Neural cell (in vitro differentiated cells): ENCODE measurements at regions not wholly inside any gene's neighbourhood (a gene's known extent, or its start where the extent isn't known, plus 50 kb on each side); places are given as distances from the start of the nearest gene placed in this dataset.

Experiments used
- EP300 ChIP-seq: fragments of 450-650 bp; conservative IDR thresholded peaks from 2 replicates; pipeline ENCODE4 v1.6.1; 2014; ENCODE audit warnings: antibody characterized with exemption, mild to moderate bottlenecking, moderate library complexity; ENCODE audit not compliant: poor library complexity, severe bottlenecking
- EZH2 ChIP-seq: fragments of 200-600, 300-800 bp; shearing (Covaris generic), sonication (generic); IDR thresholded peaks from 2 replicates; pipeline ENCODE4 v1.6.1; 2014; ENCODE audit warnings: antibody characterized with exemption, low read length, borderline replicate concordance, mild to moderate bottlenecking; ENCODE audit not compliant: insufficient read depth, poor library complexity, severe bottlenecking
- MXI1 ChIP-seq: fragments of 450-650 bp; conservative IDR thresholded peaks from 2 replicates; pipeline ENCODE4 v1.6.1; 2014; ENCODE audit warnings: antibody characterized with exemption, mild to moderate bottlenecking; ENCODE audit not compliant: poor library complexity, severe bottlenecking
- POLR2AphosphoS5 ChIP-seq: IDR thresholded peaks from 2 replicates; pipeline ENCODE4 v1.6.1; 2012
- RAD21 ChIP-seq: fragments of 450-650 bp; conservative IDR thresholded peaks from 2 replicates; pipeline ENCODE4 v1.6.1; 2014; ENCODE audit warnings: antibody characterized with exemption, mild to moderate bottlenecking, moderate library complexity
- TAF1 ChIP-seq: IDR thresholded peaks from 2 replicates; pipeline ENCODE4 v1.6.1; 2012; ENCODE audit warnings: low read depth
- TF ChIP-seq, protein P1 (sequence below): fragments of 450-650 bp; IDR thresholded peaks from 2 replicates; pipeline ENCODE4 v1.5.1; 2014; ENCODE audit warnings: antibody characterized with exemption, mild to moderate bottlenecking, moderate library complexity; ENCODE audit not compliant: poor library complexity, severe bottlenecking
- TF ChIP-seq, protein P2 (sequence below): IDR thresholded peaks from 2 replicates; pipeline ENCODE4 v1.6.1; 2012; ENCODE audit warnings: borderline replicate concordance

DNA sequence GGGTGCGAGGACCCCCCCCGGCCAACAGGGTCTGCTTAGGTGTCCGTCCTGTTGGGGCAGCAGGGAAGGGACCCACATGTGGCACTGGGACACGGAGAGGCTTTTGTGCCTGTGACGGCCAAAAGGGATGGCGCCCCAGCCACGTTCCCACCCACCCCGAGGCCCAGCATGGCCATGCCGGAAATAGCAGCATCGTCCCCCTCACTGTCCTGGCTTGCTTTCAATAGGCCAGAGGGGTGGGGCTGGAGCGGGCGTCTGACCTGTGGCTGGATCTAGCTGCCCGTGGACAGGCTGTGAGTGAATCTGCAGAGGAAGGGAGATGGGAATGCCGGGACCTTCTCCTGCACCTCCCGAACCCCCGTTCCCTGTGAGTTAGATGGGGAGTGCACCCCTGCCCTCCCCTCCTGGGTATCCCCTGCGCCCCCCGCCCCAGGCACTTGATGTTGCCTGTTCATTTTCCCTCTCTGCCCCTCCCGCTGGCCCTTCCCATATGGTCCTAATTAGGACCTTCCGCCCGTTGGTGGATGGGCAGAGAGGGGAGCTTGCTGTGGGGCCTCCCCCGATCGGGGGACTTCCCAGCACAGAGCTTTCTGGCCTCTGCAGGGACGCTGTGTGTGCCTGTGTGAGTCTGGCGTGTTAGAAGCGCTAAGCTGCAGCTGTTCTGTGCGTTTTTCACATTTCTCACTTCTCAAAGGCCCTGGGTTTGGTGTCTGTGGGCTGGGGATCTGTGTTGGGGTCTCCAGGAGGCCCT lies 292.8 kb downstream of the SEC14L1 start:
- TF ChIP-seq RAD21 (no peak), EZH2 (no peak), TAF1 (no peak), EP300 (no peak), POLR2AphosphoS5 (no peak), MXI1 (no peak)
- TF ChIP-seq, protein P1, sequence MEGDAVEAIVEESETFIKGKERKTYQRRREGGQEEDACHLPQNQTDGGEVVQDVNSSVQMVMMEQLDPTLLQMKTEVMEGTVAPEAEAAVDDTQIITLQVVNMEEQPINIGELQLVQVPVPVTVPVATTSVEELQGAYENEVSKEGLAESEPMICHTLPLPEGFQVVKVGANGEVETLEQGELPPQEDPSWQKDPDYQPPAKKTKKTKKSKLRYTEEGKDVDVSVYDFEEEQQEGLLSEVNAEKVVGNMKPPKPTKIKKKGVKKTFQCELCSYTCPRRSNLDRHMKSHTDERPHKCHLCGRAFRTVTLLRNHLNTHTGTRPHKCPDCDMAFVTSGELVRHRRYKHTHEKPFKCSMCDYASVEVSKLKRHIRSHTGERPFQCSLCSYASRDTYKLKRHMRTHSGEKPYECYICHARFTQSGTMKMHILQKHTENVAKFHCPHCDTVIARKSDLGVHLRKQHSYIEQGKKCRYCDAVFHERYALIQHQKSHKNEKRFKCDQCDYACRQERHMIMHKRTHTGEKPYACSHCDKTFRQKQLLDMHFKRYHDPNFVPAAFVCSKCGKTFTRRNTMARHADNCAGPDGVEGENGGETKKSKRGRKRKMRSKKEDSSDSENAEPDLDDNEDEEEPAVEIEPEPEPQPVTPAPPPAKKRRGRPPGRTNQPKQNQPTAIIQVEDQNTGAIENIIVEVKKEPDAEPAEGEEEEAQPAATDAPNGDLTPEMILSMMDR: no peak
- TF ChIP-seq, protein P2, sequence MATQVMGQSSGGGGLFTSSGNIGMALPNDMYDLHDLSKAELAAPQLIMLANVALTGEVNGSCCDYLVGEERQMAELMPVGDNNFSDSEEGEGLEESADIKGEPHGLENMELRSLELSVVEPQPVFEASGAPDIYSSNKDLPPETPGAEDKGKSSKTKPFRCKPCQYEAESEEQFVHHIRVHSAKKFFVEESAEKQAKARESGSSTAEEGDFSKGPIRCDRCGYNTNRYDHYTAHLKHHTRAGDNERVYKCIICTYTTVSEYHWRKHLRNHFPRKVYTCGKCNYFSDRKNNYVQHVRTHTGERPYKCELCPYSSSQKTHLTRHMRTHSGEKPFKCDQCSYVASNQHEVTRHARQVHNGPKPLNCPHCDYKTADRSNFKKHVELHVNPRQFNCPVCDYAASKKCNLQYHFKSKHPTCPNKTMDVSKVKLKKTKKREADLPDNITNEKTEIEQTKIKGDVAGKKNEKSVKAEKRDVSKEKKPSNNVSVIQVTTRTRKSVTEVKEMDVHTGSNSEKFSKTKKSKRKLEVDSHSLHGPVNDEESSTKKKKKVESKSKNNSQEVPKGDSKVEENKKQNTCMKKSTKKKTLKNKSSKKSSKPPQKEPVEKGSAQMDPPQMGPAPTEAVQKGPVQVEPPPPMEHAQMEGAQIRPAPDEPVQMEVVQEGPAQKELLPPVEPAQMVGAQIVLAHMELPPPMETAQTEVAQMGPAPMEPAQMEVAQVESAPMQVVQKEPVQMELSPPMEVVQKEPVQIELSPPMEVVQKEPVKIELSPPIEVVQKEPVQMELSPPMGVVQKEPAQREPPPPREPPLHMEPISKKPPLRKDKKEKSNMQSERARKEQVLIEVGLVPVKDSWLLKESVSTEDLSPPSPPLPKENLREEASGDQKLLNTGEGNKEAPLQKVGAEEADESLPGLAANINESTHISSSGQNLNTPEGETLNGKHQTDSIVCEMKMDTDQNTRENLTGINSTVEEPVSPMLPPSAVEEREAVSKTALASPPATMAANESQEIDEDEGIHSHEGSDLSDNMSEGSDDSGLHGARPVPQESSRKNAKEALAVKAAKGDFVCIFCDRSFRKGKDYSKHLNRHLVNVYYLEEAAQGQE: no peak
